GM19025 (cell line): ENCODE measurements at regions not wholly inside any gene's neighbourhood (a gene's known extent, or its start where the extent isn't known, plus 50 kb on each side); places are given as distances from the start of the nearest gene placed in this dataset.
"Not testable (repeated sequence)": the region's sequence is repeated elsewhere in the genome, so short reads cannot be mapped to it uniquely, and the experiment has no call there.

Experiments
- ATAC-seq: cut with Tn5 transposase; IDR thresholded peaks from one replicate; pipeline ENCODE4 v1.9.1; 2021; ENCODE audit warnings: mild to moderate bottlenecking, low read depth, moderate library complexity; ENCODE audit not compliant: unreplicated experiment

- no peak for ATAC-seq
Measured at GRCh38 chr21:23977971-23978370, 1629.3 kb downstream of the MRPL39 start.

GRCh38 chr21:23968722-23969647 is 1638.3 kb downstream of the MRPL39 start:
- peak; percentile 91 for ATAC-seq

GRCh38 chr21:23968008-23968407 is 1639.3 kb downstream of the MRPL39 start:
- ATAC-seq: no peak

GRCh38 chr21:23963454-23963853 is 1643.8 kb downstream of the MRPL39 start:
- ATAC-seq: no peak

GRCh38 chr21:23960769-23961168 is 1646.5 kb downstream of the MRPL39 start:
- no peak for ATAC-seq

- ATAC-seq: no peak
Measured at GRCh38 chr21:23955135-23955843, 1652.0 kb downstream of the MRPL39 start.

- ATAC-seq: no peak
Measured at GRCh38 chr21:23952269-23952668, 1655.0 kb downstream of the MRPL39 start.

GRCh38 chr21:23951251-23951650 is 1656.0 kb downstream of the MRPL39 start:
- no peak for ATAC-seq

- ATAC-seq: no peak
Measured at GRCh38 chr21:23950344-23950743, 1656.9 kb downstream of the MRPL39 start.

- no peak for ATAC-seq
Measured at GRCh38 chr21:23949493-23949892, 1657.8 kb downstream of the MRPL39 start.

- no peak for ATAC-seq
Measured at GRCh38 chr21:23939369-23940065, 1667.8 kb downstream of the MRPL39 start.

- ATAC-seq: no peak
Measured at GRCh38 chr21:23936991-23937390, 1670.3 kb downstream of the MRPL39 start.

GRCh38 chr21:23936224-23936623 is 1671.1 kb downstream of the MRPL39 start:
- ATAC-seq: no peak

- no peak for ATAC-seq
Measured at GRCh38 chr21:23930565-23930964, 1676.7 kb downstream of the MRPL39 start.

GRCh38 chr21:23926430-23926829 is 1680.9 kb downstream of the MRPL39 start:
- not testable (repeated sequence) for ATAC-seq

GRCh38 chr21:23921670-23922418 is 1685.4 kb downstream of the MRPL39 start:
- no peak for ATAC-seq

- no peak for ATAC-seq
Measured at GRCh38 chr21:23900727-23901126, 1706.6 kb downstream of the MRPL39 start.

GRCh38 chr21:23899561-23899960 is 1707.7 kb downstream of the MRPL39 start:
- ATAC-seq: no peak

GRCh38 chr21:23890652-23891051 is 1716.6 kb downstream of the MRPL39 start:
- ATAC-seq: no peak

- peak; percentile 89 for ATAC-seq
Measured at GRCh38 chr21:23887725-23888306, 1719.5 kb downstream of the MRPL39 start.
